Activated naive CD8-positive, alpha-beta T cell treated with anti-CD3 and anti-CD28 coated beads, Interleukin-2, amount 50 U/mL, for 16 hours (primary cell): ENCODE measurements at regions not wholly inside any gene's neighbourhood (a gene's known extent, or its start where the extent isn't known, plus 50 kb on each side); places are given as distances from the start of the nearest gene placed in this dataset.

Source experiments
- DNase-seq: peaks from one replicate; pipeline ENCODE4 v3.0.0-alpha.2; 2020; ENCODE audit warnings: low read depth, low spot score

GRCh38 chr9:107118863-107119624 is 164.0 kb upstream of the RAD23B start:
- no peak for DNase-seq

GRCh38 chr9:107119735-107120134 is 163.3 kb upstream of the RAD23B start:
- no peak for DNase-seq

- no peak for DNase-seq
These were observed 159.7 kb upstream of the RAD23B start for GRCh38 chr9:107123389-107123788.

GRCh38 chr9:107127608-107128007 is 155.5 kb upstream of the RAD23B start:
- DNase-seq = no peak

DNA sequence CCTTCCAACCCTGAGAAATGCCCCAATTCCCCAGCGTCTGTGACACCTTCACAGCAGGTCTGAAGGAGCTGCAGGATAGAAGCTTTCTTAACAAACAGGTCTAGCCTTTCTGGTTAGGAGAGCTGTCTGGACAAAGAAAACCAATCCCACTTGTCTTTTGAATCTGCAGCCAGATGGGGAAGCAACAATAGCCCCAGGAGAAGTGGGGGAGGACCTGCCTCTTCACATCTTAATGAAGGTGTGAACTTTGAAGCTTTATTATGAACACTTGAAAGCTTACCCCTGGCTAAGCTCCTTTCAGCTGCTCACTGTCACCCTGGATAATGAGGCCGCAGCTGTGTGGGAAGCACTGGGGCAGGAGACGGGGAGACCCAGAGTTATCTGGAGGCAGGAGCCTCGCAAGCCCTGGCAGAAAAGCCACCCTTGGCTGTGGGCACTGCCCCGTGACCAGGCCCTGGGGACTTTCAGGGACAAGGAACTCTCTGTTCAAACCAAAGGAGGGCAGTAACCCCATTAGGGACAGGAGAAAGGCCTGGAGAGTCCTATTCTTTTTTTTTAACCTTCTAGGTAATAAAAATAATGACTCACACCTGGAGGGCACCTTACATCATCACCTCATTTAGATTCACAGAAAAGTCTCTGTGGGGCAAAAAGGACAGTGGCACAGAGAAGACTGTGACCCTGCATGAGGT is 151.8 kb upstream of the RAD23B start:
- no peak for DNase-seq

DNA sequence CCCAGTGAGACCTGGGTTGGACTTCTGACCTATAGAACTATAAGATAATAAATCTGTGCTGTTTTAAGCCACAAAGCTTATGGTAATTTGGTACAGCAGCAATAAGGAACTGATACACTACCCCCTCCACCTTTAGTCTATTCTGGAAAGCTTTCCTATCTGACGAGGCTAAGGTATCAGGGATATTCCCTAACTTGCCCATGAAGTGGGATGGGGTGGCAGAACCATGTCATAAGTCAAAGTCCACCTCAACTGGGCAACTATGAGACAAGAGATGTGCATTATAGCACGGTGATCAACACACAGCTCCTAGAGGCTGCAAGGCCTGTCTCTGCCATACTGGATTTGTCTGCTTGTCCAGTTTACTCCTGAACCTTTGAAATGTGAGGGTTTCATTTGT is 146.8 kb upstream of the RAD23B start:
- DNase-seq = no peak

GRCh38 chr9:107137495-107138202 is 145.4 kb upstream of the RAD23B start:
- no peak for DNase-seq

GRCh38 chr9:107138261-107138992 is 144.7 kb upstream of the RAD23B start:
- no peak for DNase-seq

DNA sequence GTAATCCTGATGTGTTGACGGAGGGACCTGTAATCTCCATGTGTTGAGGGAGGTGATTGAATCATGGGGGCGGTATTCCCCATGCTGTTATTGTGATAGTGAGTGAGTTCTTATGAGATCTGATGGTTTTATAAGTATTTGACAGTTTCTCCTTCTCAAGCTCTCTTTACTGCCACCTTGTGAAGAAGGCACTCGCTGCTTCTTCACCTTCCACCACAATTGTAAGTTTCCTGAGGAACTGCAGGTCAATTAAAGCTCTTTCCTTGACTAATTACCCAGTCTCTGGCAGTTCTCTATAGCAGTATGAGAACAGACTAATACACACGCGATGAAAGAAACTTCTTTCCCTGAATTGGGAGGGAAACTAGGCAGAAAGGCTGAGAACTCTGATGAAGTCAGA is 141.1 kb upstream of the RAD23B start:
- DNase-seq = no peak

DNA sequence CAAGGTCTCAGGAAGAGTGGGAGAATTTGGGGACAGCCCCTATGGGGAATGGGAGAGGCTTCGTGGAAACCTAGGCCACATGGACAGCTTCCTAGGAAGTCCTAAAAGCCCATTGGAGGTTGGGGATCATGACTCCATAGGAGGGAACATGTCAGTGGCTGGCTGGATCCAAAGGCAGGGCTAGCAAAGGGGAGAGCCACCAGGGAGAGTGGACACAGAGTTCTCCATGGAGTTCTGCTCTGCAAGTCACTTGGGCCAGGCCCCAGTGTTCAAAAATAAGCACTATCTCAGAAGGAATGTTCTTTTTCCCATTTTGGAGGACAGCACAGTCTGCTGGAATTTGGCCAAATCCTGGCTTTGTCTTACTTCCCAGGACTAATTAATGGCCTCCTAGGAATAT is 140.6 kb upstream of the RAD23B start:
- DNase-seq = no peak

DNA sequence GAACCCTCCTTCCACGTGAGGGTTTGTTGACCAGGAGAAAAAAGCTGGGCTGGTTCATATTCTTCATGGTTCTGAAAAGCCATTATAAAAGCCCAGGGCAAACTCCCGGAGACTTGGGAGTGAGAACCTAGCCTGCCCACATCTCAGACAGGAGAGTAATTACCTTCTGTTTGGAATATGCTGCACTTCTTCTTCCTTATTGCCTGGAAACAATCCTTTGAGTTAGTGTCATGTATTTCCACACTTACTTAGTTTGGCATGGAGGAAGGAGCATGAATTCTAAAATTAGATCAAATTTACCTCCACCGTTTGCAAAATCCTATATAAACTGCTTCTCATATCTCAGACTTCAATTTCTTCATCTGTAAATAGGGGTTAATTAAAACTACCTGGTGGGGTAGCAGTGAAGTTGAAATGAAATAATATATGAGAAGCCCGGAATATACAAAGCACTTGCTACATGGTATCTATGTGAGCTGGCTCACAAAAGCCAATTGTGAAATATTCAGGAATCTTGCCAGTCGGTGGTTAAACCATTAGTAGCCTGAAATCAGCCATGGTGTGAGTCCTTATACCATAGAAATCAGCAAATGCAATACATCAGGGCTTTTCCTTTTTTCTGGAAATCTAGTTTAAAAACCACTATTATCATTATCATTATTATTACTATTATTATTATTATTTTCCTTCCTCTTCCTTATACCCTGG is 140.0 kb upstream of the RAD23B start:
- no peak for DNase-seq

GRCh38 chr9:107144475-107144874 is 138.6 kb upstream of the RAD23B start:
- no peak for DNase-seq

DNA sequence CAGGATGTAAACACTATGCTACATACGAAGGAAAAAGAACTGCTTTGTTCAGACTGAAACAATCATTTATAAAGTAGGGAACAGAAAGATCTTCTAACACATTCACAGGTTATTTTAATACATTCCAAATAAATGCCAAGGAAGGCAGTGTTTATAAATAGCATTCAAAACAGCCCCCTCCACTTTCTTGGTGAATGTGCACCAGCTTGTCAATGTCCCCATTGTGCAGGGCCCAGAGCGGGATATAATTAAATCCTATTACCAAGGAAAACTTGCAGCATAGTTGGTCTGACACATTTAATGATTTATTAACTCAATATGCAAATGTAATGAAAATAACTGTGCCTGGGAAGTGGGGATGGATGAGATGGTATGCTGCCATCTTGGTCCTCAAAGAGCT is 135.9 kb upstream of the RAD23B start:
- no peak for DNase-seq

GRCh38 chr9:107148216-107148615 is 134.9 kb upstream of the RAD23B start:
- DNase-seq = no peak

GRCh38 chr9:107149756-107150155 is 133.3 kb upstream of the RAD23B start:
- DNase-seq = no peak

DNA sequence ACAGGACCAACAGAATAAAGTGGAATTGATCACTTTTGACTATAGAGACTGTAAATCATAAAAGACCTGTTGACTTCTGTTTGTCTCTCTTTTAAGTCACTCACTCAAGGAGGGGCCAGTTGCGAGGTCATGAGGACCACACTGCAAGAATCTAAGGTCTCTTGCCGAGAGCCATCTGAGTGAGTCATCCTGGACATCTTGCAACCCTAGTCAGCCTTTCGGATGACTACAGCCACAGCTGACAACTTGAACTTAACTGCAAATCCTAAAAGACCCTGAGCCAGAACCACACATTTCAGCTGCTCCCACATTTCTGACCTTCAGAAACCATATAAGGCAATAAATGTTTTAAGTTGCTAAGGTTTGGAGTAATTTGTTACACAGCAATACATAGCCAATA is 129.7 kb upstream of the RAD23B start:
- DNase-seq = no peak

DNA sequence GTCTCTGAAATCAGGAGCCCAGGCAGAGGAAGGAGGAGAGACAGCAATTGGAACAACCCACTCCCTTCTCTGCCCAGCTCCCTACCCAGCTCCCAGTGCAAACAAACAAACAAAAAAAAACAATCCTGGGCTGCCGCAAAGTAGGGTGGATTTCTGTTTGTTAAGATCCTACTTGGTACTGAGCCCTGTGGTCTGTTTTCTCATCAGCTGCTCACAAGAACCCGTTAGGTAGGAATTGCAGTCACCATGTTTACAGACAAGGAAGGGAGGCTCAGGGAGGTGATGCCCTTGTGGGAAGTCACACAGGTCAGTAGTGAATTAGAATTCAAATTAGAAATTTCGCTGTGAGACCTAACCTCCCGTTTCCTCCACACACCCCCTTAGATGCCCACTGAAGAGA is 128.8 kb upstream of the RAD23B start:
- no peak for DNase-seq

DNA sequence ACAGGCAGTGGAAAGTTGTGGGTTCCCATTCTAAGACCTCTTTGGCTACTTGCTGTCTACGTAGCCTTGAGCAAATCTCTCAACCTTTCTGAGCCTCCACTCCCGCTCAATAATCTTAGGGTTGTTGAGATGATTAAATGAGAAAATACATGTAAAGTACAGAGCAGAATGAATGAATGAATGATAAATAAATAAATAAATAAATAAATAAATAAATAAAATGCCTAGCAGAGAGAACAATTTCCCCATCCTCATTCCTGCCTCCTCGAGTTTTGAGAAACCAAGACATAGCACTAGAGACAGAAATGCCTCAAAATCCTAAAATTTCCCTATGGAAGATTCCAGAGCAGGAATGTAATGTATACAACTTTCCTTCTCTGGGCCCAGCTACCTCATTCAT is 128.3 kb upstream of the RAD23B start:
- DNase-seq = no peak

DNA sequence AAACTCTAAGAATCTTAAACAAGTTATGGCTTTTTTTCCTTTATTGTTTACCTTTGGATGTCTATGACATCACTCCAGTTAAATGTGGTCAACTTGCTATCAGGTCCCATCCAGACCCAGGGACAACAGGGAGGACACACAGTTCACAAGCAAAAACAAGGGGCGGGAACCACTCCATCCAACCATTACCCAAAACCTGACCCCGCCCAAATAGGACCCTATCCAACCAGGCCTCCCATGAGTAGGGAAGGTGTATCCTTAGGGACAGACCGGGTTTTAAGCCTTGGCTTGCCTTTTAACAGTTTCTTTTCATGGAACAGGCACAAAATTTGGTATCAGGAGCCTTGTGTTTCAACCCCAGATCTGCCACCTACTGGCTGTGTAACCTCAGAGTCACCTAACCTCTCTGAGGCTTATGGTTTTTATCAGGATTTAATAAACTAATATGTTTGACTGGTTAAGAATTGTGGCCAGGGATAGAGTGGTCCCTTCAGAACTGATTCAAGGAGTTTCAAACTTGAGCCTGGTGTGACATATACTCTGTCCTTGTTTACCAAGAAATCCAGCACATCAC is 127.7 kb upstream of the RAD23B start:
- no peak for DNase-seq

GRCh38 chr9:107158321-107158720 is 124.8 kb upstream of the RAD23B start:
- DNase-seq = no peak

DNA sequence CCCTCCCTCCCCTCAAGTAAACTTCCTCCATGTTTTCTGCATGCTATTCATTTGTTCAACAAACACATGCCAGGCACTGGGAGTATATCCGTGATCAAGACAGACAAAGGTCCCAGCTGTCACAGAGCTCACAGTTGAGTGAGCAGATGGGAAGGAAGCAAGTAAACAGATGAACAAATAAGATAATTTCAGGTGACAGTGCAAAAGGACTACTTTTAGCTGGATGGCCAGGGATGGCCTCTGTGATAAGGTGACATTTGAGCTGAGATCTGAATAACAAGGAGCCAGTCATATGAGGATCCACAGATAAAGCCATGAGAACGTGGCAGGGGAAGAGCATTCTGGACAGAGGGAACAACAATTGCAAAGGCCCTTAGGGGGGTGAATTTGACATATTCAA is 121.7 kb upstream of the RAD23B start:
- no peak for DNase-seq
